ENCODE measurements at regions not wholly inside any gene's neighbourhood (a gene's known extent, or its start where the extent isn't known, plus 50 kb on each side); places are given as distances from the start of the nearest gene placed in this dataset.

DNA sequence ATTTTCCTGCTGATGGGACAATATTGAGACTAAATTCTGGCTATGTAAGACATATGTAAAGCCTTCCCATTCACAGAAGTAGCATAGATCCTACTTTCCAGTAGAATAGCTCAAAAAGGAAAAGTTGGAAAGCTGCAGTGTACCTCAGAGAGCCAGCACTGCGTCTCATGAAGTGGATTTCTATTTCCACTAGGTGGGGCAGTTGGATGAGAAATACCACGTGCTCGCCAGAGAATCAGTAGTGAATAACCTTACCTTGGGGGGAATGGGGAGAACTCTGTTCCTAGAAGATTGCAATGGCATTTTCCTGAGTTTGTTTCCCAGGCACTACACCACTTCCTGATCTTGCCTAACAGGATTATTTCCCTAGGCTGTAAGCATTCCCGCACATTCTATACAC, 907.1 kb downstream of the FSTL5 start:
- H3K4me3 ChIP-seq (ENCODE audit: low read length), result no peak overlapping the region
- DNase-seq (ENCODE audit: low read depth), result no peak
- TF ChIP-seq, protein P1, sequence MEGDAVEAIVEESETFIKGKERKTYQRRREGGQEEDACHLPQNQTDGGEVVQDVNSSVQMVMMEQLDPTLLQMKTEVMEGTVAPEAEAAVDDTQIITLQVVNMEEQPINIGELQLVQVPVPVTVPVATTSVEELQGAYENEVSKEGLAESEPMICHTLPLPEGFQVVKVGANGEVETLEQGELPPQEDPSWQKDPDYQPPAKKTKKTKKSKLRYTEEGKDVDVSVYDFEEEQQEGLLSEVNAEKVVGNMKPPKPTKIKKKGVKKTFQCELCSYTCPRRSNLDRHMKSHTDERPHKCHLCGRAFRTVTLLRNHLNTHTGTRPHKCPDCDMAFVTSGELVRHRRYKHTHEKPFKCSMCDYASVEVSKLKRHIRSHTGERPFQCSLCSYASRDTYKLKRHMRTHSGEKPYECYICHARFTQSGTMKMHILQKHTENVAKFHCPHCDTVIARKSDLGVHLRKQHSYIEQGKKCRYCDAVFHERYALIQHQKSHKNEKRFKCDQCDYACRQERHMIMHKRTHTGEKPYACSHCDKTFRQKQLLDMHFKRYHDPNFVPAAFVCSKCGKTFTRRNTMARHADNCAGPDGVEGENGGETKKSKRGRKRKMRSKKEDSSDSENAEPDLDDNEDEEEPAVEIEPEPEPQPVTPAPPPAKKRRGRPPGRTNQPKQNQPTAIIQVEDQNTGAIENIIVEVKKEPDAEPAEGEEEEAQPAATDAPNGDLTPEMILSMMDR (conservative IDR thresholded peaks at IDR 0.05; ENCODE audit: low read depth, low read length), result peak; percentile 34

DNA sequence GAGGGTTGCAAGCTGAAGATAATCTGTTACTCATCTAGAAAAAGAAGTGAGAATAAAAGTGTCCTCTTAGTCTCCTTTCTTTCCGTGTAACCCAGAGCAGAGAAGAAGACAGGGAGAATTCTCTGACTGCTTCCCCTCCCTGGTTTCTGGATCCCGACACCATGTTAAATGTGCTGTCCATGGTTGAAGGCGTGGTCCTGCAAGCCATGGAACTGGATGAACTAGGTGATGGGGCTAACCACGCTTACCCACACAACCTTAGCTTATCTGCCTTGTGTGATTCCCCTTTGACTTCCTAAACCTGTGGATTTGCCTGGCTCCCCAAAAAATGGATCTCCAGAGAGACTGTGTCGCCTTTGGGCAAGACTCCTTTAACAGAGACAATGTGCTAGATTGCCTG, 907.6 kb downstream of the FSTL5 start:
- H3K4me3 ChIP-seq (ENCODE audit: low read length), result no peak overlapping the region
- no peak for DNase-seq (ENCODE audit: low read depth)
- TF ChIP-seq, protein P1 (conservative IDR thresholded peaks at IDR 0.05; ENCODE audit: low read depth, low read length), result no peak

DNA sequence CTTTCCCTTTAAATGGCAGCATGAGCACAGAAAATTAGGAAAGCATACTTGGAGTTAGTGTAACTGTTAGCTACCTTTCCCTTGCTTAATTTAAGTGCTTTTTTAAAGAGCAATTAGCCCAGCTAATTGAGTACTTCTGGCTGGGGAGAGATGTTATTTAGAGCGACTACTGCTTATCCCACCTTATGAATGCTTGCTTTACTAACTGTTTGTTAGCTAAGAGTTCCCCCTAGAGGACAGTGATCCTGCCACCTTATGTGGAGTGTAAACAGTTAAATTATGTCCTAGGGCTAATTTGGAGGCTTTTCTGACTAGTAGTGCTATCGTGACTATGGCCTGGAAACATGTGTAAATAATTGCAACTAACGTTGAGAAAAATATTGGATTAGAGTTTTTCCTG, 909.4 kb downstream of the FSTL5 start:
- no peak overlapping the region for H3K4me3 ChIP-seq (ENCODE audit: low read length)
- no peak for DNase-seq (ENCODE audit: low read depth)
- TF ChIP-seq, protein P1 (conservative IDR thresholded peaks at IDR 0.05; ENCODE audit: low read depth, low read length), result no peak

DNA sequence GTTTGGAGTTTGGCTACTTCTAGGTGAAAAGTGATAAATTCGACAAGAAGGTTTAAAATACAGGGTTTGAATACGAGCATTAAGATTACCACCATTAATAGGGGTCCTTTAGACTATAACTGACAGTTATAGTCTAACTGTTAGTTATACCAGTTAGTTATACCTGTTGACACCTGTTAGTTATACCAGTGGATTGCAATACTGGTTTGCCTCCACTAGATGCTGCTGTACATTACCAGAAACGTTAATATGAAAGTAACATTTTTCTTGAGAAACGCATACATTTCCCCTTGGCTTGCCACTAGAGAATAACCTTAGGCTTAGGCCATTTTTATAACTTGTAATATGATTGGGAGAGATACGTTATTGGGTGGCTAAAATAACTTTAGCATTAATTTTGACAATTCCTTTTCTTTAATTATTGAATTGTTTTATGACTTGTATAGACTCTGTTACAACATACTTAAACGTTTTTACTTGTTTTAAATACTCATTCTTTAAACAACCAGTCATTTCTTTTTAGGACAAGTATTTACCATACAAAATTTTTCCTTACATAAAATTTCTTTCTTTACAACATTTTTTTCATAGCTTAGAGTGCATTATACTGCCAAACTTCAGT, 911.2 kb downstream of the FSTL5 start:
- TF ChIP-seq, protein P1 (conservative IDR thresholded peaks at IDR 0.05; ENCODE audit: low read depth, low read length), result peak; percentile 77
- no peak overlapping the region for H3K4me3 ChIP-seq (ENCODE audit: low read length)
- no peak for DNase-seq (ENCODE audit: low read depth)

DNA sequence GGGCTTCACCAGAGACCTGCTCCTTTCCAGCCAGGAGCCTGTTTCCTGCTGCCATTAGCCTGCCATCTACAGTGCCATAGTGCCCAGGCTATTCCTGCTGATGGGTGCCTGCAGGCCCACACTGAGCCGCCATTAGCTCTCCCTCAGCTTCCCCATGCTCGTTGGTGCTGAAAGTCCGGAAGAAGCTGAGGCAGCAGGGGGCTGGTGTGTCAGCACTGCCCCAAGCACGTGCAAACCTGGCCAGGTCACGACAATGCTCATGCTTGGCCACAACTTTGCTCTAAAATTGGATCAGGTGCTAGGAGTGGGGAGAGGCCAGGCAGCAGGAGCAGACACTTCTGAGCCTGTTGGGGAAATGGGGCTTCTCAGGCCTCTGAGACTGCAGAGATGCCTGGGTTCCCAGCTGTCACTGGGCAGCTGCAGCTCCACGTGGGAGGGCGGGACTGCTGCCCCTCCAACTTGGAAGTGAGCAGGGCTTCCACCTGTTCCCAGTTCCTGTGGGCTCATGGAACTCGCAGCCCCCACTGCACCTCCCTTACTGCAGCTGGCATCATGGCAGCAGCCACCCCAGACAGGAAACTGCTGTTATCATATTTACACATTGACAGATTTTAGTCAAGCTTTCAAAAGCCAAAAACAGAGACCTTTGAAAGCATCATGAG, 913.9 kb downstream of the FSTL5 start:
- no peak overlapping the region for H3K4me3 ChIP-seq (ENCODE audit: low read length)
- DNase-seq (ENCODE audit: low read depth), result no peak
- TF ChIP-seq, protein P1 (conservative IDR thresholded peaks at IDR 0.05; ENCODE audit: low read depth, low read length), result no peak

DNA sequence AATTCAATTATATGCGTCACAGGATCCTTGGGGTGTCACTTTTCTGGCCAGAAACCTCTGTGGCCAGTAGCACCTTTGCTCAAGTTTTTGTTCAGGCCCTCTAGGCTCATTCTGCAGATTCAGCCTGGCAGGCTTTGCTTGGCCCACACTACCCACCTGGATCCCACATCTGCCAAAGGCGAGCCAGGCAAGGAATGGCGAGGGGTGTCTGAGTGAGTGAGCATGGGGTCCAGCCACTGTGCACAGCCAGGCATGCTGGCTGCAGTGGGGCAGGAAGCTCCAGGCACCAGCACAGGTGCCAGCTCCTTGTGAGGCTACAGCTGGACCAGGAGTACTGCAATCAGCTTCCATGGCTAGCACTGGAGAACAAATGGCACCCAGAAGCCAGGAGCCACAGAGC, 914.9 kb downstream of the FSTL5 start:
- H3K4me3 ChIP-seq (ENCODE audit: low read length), result no peak overlapping the region
- no peak for DNase-seq (ENCODE audit: low read depth)
- TF ChIP-seq, protein P1 (conservative IDR thresholded peaks at IDR 0.05; ENCODE audit: low read depth, low read length), result no peak

DNA sequence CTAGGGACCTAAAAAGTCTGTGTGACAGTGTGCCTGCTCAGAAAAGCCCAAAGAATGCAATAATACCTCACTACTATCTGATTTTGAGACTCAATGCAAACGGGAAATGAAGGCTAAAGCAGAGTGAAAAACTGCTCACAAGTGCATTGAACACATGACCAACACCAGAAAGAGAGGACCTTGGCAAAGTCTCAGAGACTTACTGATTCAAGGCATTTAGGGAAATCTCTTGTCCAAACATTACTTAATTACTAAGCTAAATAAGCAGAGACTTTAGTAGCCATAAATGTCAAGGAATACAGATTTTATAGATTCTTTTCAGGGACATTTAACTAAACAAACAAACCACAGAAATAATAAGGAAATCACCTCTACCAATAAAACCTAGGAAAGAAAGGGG, 916.0 kb downstream of the FSTL5 start:
- no peak overlapping the region for H3K4me3 ChIP-seq (ENCODE audit: low read length)
- TF ChIP-seq, protein P1 (conservative IDR thresholded peaks at IDR 0.05; ENCODE audit: low read depth, low read length), result no peak
- peak; percentile 42 for DNase-seq (ENCODE audit: low read depth)
